ENCODE measurements at regions not wholly inside any gene's neighbourhood (a gene's known extent, or its start where the extent isn't known, plus 50 kb on each side); places are given as distances from the start of the nearest gene placed in this dataset.
"Not testable (repeated sequence)": the region's sequence is repeated elsewhere in the genome, so short reads cannot be mapped to it uniquely, and the experiment has no call there.

DNA sequence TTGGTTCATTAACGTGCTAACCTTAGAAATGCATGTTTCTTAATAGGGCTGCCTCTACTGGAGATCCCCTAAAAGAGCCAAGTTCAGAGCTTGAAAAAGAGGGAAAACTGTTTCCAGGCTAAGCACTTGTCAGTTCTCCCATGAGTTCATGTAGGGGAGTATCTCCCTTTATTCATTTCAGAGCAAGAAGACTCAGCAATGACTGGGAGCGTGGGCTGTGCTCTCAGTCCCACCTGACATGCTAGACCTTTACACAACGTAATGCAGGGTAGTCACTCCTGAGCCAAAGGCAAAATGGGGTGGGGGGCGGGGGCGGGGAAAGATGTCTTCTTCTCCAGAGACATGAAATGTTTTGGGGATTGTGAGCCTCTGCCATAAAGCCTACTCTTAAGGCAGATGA lies 420.1 kb upstream of the MCTP2 start:
- no peak for DNase-seq

DNA sequence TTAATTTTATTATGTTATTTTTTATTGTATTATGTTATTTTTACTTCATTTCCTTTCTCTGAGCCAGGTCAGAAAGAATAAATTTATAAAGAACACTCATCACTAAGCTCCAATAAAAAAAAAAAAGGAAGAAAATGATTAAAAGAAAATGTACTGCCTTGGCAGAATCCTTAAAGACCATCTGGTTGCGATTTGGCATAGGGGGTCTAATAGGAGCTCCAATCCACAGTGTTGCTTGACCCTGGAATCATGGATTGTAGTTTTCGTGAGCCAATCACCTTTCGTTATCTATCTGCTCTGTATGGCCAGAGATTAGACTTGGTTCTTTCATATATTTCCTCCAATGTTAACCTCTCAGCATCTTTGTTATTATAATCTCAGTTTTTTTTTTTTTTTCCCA lies 421.8 kb upstream of the MCTP2 start:
- no peak for DNase-seq

DNA sequence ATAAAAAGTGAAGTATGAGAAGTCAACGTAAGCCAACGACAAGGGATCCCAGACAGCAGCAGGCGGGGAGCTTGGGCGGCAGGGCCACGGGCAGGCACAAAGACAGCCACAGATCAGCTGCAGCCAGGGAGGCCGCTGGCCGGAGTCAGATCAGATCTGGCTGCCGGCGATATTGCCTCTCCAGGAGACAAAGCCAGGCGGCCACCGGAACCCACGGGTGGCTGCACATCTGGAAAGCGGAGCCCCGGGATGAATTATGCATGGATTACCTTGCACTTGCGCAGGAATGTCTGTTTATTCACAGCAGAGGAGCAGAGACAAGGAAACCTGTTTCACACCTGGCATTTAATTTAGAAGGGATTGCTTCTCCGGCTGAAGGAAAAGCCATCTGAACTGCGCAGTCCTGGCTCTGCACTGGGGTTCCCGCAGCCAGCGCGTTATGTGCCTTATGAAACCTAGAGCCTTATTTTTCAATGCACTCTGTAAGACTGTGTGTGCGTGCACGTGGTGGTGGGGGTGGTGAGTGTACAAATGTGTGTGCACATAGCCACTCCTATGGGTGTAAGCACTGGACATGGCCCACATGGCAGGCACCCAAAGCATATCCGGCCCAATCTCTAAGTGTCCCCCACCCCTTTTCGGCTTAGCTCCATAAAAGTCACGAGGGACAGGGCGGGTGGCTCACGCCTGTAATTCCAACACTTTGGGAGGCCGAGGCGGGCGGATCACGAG lies 427.8 kb upstream of the MCTP2 start:
- DNase-seq = no peak

DNA sequence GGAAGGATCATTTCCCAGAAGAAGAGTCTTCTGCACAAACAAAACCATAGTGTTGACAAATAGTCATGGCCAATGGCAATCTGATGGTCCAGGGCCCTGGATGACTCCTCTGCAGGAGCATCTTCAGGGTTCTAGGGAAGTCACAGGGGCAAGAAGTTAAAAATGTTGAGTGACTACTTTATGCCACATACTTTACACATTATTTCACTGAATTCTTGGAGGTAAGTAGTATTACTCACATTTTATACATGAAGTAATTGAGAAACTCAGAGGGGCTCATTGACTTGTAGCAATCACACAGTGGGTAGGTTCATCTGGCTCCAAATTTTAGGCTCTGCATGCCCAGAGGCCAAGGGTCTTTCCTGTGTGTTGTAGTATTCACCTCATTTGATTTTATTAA lies 430.2 kb upstream of the MCTP2 start:
- DNase-seq = no peak

DNA sequence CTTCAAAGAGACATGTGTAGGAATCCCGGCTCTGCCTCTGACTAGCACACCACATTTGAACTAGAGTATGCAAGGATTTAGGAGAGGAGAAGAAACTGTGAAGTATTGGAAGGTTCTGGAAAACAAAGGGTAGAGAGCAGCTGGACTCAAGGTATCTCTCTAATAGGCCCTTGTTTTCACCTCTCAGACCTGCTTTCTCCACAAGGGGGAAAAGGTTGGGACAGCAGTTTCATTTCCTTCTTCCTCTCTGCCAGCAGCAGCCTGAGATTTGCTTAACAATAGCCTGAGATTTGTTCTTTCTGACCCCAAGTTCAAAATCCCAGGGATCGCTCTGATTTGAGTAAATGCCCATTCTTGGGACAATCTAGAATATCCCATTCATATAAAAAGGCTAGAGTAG lies 430.6 kb upstream of the MCTP2 start:
- DNase-seq = no peak

DNA sequence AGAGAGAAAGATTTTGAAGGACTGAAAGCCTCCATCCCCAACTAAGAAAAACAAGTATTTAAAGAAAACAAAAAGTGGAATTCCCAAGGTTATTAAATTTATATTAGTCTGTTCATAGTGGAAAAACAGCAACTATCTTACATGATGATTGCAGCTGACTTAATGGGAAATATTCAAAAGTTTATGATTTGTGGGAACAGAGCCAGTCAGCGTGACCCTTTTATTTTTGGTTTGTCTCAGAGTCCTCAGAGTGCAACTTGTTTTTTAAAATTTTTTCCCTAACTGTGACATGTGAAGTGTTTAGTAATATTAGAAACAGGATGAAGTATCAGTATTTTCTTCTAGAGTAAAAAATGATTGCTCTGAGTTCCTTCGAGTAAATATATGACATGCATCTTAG lies 441.9 kb upstream of the MCTP2 start:
- DNase-seq = no peak

DNA sequence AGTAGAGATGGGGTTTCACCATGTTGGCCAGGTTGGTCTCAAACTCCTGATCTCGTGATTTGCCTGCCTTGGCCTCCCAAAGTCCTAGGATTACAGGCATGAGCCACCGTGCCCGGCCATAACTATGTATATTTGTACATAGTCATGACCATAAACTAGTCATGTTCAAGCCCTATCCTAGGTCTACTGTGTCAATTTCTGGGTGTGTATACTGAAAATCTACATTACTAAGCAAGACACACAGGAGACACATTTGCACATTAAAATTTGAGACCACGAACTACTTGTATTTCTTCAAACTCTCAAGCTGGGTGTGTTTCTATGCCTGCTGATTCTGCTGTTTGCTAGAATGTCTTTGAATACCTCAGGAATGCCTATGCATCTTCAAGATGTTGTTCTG lies 451.3 kb upstream of the MCTP2 start:
- DNase-seq = no peak

DNA sequence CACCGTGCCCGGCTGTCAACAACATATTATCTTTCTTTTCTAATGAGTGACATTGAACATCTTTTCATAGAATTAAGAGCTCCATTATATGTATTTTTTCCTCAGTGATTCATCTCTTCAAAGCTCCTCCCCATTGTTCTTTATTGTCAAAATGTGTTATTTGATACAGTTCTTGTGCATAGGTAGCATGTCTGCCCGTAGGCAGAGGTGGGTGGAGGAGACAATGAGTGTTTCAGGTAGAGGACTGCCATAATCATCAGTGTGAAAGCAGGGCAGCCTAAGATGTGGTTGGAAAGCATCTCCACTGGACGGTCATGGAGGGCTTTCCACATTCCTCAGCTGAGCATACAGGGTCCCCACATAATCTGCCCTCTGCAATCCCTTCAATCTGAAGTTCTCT lies 452.0 kb upstream of the MCTP2 start:
- no peak for DNase-seq

DNA sequence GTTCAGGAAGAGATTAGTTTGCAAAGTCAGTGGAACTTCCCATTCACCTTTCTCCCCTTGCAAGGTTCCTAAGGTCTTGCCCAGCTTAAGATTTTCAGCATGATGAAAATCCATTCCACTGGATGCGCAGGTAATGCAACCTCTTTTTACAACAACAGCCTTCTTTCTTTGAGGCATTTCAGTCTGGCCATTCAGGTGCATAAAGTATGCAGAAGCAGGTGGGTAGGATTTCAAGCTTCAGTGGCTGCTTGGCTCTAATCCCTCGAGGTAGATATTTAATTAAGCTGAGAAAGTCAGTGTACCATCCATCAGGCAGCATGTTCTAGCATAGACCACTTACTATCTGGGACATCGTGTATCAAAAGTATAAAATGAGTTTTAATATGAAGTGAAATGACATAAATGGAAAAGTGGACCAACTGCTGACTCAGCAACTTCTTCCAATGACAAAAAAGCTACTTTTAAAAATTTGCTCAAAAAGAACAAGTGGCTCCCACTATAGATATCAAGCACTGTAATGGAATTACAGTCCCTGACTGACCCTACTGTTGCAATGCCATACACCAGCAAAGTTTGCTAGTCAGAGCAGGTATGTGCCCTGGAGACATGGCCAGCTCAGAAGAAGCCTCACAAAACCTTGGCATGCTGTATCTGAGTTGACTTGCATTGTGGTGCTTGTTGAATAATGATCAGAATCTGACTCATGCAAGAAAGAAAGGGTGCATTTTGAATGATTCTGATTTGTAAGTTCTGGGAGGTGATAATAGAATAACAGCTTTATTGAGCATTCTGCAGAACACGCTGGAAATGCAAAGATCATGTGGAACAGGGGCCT lies 459.9 kb upstream of the MCTP2 start:
- no peak for DNase-seq

DNA sequence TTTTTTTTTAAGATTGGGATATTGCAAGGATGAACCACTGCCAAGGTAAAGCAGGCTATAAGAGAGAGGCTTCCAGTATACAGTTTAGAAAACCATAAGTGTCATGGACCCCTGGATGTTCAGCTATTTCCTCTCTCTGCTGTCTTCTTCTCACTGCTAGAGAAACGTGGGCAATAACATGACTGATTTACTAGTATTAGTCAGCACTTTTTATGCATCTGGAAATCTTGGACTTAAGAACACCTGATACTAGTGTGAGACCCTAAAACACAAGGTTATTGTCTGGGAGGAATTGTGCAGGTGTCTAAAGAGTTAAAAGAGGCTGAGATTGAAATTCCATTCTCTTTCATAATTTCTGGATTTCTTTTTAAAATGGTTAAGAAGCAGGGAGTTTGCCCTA lies 460.6 kb upstream of the MCTP2 start:
- no peak for DNase-seq

DNA sequence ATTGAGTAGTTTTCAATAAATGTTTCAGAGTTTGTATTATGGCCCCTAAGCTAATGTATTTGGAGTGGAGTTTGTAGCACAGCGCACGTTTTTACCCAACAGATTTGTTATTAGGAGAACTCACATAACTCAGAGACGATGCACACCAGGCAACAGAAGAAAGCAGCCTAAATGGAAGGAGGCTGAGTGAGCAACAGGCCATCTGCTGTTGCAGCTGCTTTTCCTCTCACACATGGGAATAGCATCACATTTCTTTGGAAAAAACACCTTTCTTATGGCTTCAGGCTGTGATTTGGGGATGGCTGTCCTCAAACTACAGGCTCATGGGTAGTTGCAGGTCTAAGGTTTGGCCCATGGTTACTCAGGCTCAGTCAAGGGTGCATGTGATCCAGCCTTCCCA lies 469.3 kb upstream of the MCTP2 start:
- no peak for DNase-seq

DNA sequence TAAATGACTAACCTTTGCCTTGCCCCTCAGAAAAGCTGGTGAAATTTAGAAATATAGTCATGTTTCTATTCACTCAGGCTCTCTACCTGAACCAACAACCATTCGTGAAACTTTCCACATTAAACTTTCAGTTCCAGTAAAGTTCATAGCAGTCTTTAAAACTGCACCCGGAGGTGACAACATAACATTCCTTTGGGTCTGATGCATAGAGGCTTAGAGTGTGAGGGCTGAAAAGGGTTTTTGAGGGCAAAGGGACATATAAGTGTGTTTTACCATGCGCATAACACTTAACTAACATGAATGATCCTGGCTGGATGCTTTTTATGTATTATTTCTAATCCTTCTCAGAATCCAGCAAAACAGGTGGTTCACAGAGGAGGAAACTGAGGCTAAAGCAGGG lies 471.7 kb upstream of the MCTP2 start:
- DNase-seq = no peak

DNA sequence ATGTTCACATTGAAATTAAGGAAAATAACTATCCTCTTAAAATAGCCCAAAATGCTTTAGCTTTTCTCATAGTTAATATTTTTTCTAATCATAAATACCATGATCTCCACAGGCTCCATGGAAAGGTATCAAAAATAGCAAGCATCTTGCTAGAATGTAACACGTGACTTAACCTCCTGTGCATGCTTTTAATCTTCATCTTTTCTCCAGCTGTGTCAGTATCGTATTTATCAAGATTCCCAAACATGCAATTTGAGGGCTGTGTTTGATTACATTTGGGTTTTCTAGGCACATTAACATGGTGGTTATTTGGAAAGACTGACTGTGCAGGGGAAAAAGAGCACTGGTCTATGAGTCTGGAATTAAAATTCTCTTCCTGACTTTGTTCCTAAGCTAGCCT lies 472.5 kb upstream of the MCTP2 start:
- no peak for DNase-seq

DNA sequence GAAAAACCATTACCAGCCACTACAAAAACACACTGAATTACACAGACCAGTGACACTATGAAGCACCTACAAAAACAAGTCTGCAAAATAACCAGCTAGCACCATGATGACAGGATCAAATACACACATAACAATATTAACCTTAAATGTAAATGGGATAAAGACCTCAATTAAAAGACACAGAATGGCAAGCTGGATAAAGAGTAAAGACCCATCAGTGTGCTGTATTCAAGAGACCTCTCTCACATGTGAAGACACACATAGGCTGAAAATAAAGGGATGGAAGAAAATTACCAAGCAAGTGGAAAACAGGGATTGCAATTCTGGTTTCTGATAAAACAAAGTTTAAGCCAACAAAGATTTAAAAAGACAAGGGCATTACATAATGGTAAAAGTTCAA lies 482.7 kb upstream of the MCTP2 start:
- no peak for DNase-seq

DNA sequence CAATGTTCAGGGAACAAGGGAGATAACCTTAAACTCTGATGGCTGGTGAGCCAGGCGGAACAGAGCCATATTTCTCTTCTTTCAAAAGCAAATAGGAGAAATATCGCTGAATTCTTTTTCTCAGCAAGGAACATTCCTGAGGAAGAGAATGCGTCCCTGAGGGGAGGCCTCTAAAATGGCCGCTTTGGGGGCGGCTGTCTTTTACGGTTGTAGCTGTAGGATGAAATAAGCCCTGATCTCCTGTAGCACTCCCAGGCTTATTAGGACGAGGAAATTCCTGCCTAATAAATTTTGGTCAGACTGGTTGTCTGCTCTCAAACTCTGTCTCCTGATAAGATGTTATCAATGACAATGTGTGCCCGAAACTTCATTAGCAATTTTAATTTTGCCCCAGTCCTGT lies 496.4 kb upstream of the MCTP2 start:
- DNase-seq = not testable (repeated sequence)

DNA sequence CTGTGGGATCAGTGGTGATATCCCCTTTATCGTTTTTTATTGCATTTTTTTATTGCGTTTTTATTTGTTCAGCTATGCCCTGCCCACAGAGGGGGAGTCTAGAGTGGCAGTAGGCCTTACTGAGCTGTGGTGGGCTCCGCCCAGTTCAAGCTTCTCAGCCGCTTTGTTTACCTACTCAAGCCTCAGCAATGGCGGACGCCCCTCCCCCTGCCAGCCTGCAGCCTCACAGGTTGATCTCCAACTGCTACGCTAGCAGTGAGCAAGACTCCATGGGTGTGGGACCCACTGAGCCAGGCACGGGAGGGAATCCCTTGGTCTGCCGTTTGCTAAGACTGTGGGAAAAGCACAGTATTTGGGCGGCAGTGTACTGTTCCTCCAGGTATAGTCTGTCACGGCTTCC lies 500.6 kb upstream of the MCTP2 start:
- DNase-seq = no peak

DNA sequence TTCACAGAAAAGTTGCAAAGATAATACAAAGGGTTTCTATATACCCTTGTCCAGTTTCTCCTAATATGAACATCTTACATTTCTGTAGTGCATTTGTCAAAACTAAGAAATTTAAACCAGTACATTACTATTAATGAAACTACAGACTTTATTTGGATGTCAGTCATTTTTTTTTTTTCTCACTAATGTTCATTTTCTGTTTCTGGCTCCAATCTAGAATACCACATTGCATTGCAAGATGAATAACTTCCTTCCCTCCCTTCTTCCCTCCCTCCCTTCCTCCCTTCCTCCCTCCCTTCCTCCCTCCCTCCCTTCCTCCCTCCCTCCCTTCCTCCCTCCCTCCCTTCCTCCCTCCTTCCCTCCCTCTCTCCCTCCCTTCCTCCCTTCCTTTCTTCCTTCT lies 509.2 kb upstream of the MCTP2 start:
- no peak for DNase-seq

DNA sequence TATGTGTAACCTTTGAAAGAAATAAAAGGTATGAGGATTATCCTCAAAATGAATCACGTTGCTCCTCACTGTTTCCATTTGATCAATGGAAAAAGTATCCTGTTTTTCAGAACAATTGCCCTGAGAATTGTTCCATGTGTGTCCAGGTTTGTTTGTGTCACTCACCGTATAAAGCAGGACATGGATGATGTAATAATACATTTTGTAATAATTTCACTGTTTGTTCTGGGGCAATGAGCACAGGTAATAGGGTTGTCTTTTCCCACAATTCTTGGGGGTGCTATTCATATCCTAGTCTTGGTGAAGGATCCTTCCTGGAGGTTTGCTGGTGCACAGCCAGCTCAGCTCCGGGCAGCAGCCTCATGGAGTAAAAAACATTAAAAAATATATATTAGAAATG lies 510.8 kb upstream of the MCTP2 start:
- no peak for DNase-seq

DNA sequence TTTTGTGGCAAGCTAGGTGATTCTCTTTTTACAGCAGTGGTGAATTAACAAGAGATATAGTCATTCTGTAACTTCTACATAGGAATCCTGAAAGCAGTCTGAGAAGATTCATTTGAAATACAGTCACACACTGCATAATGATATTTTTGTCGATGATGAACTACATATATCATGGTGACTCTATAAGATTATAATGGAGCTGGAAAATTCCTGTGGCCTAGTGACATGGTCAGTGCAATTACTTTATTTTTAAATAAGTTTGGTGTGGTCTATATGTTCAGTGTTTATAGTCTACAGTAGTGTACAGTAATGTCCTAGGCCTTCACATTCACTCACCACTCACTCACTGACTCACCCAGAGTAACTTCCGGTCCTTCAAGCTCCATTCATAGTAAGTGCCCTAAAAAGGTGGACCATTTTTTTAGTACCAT lies 511.4 kb upstream of the MCTP2 start:
- DNase-seq = no peak

DNA sequence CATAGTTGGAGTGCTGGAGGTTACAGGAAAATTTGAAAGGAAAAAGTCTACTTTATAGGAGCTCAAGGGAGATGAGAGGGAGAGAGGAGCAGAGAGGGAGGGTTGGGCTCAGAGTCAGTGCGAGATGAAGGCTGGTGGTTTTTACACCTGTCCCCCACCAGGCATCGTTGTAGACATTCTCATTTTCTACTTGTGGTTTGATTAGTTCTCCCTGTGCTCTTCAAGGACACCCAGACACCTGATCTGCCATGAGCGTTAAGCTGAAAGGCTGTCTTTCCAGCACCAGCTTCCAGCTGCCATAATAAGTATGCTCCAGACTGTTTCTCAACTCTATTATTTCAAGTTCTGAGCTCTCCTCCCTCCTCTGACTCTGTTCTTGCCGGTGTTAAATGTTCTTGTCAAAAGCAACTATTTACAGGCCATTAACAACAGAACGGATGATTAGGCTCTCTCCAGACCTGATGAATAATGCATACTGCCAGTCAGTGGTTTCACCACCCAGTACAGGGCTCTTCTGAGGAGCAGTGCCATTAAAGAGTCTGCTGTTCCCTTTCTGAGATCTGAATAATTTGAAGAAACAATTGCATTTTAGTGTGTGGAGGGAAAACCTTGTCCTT lies 514.6 kb upstream of the MCTP2 start:
- DNase-seq = peak; percentile 30

DNA sequence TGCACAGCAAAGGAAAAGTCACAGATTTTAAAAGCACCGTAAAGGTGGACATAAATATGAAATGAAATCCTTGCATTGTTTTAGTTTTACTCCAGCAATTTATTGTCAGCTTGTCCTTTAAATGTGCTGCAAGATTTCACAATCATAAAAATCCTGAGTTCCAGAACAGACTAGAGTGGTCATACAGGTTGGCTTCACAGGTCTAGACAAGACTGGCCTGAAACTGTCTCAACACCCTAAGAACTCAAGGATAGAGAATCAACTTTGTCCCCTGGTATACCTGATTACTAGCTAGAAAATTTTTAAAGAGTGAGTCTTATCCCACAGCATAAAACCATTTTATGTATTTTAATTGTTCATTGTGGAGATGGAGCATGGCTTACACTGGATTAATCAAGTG lies 521.7 kb upstream of the MCTP2 start:
- no peak for DNase-seq

DNA sequence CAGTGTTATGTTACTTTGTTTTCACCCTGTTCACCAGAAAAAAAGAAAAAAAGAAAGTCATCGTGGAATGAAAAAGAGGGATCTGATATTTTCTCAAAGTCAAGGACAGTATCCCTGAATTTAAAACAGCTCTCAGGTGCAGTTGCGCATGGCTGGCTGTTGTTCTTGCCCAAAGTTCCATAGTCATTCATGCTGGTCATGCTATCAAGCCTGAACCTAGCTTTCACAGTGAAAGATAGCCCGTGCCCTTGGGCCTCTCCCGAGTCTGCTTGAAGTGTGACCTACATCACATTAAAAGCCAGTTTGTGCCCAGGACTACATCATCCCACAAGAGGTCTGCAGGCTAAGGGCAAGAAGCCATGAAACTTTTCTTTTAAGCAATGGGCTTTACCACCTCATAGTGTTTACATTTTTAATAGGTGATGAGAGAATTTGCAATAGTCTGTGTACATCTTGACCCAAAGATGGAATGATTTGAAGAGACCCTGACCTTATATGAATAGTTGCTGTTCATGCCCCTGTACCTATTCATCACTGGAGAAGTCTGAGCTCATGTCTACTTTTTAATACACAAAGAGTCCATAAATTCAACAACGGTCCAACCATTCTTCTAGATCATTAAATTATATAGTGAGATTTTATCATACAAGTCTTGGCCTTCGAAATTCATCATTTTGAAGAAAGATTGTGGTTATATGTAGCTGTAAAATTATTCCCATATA lies 522.5 kb upstream of the MCTP2 start:
- no peak for DNase-seq

DNA sequence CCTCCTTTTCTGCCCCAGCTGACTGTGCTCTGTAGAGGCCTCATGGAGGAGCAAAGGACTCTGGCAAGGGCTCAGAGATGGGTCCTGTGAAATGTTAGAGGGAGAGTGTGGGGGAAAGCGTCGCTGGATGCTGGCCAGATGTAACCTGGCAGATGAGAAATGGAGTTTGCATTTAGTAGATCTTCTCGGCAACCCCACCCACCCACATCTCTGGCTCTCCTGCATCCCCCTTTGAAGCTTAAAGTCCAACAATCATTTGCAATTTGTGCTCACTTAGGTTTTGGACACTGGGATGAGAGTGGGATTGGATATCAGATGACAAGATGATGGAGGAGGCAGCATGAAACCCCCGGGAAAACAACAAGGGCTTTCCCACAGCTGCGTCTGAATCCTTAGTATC lies 523.6 kb upstream of the MCTP2 start:
- DNase-seq = no peak
